Lung microvascular endothelial cell (primary cell): ENCODE measurements at regions not wholly inside any gene's neighbourhood (a gene's known extent, or its start where the extent isn't known, plus 50 kb on each side); places are given as distances from the start of the nearest gene placed in this dataset.
"Not testable (repeated sequence)": the region's sequence is repeated elsewhere in the genome, so short reads cannot be mapped to it uniquely, and the experiment has no call there.

Source experiments
- DNase-seq, 2 donors: peaks; one replicate each; pipeline versions ENCODE4 v3.0.0 to v3.0.0-alpha.2; 2010; ENCODE audit warnings: low read depth in 2 of 2

DNA sequence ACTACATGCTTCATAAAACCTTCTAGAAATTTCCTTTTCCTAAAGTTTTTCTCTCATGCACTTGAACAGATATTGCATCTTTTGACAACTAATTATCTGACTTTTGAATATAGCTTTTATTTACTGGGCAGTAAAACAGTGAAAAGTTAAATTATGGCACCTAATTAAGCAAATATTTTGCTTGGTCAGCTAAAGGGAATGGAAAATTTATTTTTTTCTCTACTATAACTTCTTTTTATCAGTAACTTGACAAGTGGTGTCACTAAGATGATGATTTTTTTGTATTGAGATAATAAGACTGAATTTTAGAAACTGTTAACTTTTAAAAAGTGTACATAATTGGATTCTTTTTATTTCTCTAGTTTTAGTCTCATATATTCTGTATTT is 351.6 kb downstream of the PIK3C3 start:
- DNase-seq = no peak

DNA sequence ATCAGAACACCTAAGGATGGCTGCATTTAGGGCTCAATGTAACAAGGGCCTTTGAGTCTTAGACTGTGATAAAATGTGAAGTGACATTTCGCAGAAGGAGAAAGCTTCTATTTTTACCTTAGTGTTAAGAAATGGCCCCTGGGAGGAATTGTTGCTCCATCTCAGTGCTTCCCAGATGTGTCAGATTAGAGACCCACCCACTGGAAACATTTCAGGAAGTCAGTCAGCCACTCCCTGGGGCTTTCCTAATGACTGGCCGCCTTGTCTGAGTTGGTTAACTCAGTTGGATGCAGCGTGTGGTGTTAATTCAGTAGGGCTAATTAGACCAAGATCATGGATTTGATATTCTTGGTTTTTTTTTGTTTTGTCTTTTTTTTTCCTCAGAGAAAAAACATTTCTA is 355.9 kb downstream of the PIK3C3 start:
- DNase-seq = no peak

DNA sequence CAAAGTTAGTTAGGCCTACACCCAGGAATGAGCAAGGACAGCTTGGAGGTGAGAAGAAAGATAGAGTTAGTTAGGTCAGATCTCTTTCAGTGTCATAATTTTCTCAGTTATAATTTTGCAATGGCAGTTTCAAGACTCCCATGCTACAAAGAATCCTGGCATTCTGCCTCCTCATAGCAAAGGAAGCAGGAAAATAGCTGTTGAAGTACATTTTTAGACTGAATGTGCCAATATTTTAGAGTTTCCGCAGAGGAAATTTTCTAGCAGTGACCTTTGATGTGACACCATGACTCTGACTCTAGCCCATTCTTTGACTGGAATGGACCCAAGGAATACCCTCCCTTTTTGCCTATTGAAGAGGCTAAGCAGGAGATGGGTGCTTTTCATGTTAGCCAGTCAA is 371.7 kb downstream of the PIK3C3 start:
- DNase-seq = peak in 1 of 2 donors; percentile 35

DNA sequence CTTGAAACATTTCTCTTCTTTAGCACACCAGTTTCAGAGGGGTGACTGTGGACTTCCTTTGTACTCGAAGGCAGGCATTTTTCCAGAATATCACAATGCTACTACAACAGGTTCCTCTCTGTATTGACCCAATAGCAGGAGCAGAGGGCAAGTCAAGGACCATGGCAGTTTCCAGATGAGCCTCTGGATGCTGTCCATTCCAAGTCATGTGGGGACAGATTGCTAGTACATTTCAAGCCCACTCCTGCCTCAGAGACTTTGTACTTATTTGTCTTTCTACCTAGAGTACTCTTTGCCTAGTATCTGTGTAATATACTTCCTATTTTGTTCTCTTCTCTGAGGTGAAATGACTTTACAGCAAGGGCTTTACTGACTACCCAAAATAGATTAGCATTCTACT is 373.9 kb downstream of the PIK3C3 start:
- DNase-seq = no peak

DNA sequence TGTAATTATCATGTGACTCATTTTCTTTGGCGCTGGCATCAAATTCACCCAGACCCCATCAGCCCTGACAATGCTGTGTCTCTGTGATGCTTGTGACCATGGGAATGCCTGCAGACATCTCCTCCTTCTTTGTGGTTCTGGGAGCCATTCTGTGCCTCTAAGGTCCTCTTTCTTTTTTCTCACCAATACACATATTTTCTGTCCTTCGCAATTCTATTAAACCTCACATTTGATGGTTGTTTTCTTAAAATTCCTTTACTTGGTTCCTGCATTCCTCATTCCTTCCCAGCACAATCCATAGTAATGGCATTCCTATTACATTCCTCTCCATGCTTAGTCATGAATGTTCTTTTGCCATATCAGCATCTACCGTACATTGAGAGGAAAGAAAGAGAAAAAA is 375.3 kb downstream of the PIK3C3 start:
- no peak for DNase-seq

DNA sequence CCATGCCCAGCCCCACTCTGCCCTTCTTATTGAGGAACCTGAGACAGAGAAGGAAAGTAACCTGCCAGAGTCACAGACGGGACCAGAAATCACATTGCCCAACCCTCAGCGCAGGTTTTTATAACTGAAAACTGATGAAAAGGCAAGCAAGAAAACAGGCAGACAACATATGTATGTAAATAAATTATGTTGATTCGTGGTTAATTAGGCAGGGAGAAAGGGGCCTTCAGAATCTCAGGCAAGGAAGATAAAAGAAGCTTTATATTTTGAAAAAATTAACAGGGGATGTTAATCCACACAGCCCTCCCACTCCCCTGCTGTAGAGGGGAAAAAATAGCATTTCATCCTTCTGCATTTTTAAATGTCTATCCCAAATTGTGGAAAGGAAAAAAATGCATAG is 378.5 kb downstream of the PIK3C3 start:
- no peak for DNase-seq

DNA sequence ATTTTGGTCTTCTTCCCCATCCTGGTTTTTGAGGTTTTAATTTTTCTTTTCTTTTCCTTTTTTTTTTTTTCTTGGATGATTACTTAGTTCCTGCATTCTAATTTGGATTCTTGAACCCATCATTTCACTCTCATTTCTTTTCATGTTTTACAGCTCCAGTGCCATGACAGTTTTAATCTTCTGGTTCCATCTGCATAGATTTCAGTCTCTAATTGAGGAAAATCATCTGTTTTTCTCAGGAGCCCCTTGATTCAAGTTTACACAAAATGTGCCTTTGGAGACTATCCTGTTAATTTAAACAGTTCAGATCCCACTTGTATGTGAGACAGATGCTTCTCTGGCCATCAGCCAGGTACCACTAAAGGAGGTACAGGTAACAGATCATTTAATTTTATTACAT is 379.9 kb downstream of the PIK3C3 start:
- no peak for DNase-seq

DNA sequence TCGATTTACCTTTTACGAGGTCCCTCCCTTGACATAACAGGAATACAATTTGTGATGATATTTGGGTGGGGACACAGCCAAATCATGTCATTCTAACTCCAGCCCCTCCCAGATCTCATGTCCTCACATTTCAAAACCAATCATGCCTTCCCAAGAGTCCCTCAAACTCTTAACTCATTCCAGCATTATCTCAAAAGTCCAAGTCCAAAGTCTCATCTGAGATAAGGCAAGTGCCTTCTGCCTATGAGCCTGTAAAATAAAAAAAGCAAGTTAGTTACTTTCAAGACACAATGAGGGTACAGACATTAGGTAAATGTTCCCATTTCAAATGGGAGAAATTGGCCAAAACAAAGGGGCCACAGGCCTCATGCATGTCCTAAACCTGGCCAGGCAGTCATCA is 381.1 kb downstream of the PIK3C3 start:
- DNase-seq = no peak

DNA sequence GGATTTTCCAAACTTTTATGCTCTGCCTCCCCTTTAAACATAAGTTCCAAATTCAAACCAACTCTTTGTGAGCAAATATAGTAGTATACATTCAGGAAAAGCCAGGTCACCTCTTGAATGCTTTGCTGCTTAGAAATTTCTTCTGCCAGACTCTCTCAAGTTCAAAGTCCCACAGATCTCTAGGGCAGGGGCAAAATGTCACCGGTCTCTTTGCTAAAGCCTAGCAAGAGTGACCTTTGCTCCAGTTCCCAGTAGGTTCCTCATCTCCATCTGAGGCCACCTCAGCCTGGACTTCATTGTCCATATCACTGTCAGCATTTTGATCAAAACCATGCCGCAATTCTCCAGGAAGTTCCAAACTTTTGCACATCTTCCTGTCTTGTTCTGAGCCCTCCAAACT is 382.3 kb downstream of the PIK3C3 start:
- not testable (repeated sequence) for DNase-seq

DNA sequence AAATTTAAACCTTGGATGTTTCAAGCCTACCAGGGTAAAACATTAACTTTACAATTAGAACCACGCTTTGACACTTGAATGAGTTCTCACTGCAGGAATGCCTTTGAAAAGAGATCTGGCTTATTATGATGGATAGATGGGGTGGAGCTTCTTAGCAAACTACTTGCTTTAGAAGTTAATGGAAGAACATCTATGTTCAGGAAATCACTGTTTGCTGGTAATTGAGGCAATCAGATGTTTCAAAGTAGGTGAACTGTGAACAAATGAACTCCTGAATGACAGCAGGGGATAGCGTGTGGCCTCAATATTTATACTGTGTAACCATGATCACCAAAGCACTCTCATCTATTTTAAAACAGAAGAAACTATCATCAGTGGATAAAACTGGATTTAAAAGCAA is 383.6 kb downstream of the PIK3C3 start:
- DNase-seq = no peak

DNA sequence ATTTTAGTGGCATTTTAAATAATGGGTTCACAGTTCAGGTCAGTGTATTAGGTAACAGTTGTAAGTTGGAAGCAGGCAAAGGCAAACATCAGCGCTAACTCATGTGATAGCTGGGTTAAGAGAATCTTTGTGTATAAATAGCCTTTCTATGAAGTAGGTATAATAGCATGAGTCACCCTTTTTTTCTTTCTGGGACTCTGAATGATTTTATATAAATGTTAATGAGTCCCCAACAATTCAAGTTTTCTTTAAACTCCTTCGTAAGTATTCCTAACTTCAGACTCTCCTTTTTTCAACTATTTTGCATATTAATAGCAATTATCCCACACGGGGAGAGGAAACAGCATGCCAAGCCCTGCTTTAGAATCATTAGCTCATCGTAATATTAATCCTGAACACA is 384.3 kb downstream of the PIK3C3 start:
- no peak for DNase-seq

DNA sequence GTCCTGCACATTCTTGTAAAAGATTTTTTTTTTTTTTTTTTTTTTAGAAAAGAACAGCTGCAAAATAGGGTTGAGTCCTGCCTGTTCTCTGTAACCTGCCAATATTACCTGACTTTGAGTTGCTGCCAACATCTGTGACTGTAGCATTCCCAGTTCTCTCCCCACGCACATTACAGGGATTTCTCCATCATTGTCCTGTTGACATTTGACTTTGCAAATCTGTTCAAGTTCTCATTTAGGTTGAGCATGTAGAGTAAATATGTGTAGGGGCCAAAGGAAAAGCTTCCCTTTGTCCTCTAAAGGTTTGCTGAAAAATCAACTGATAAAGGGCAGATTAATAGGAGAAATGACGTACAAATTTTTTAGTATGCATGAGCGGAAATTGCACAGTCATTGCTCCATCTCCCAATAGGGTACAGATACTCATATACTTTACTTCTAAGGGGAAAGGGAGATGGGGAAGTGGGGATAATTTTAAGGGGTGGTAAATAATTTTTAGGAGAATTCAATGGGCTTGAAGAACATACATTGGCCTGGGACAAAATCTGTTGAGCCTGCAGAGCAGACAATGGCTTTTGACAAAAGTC is 385.5 kb downstream of the PIK3C3 start:
- DNase-seq = no peak

DNA sequence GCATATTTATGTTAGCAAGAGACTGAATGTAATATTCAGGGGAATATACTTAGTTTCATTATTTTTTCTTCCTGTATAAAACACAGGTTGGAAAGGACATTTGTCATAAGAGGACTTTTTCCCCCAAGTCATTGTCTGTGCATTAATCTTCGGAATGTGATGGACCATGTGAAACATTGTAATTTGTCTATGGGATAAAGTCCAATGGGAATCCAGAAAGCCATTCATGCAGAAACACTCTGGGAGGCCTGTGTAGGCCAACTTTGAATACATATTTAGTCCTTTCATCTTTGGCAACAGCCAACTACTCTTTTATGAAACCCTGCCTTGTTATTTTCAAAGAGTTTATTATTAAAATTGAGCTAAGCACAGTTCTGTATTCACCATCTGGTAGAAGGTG is 386.4 kb downstream of the PIK3C3 start:
- no peak for DNase-seq

DNA sequence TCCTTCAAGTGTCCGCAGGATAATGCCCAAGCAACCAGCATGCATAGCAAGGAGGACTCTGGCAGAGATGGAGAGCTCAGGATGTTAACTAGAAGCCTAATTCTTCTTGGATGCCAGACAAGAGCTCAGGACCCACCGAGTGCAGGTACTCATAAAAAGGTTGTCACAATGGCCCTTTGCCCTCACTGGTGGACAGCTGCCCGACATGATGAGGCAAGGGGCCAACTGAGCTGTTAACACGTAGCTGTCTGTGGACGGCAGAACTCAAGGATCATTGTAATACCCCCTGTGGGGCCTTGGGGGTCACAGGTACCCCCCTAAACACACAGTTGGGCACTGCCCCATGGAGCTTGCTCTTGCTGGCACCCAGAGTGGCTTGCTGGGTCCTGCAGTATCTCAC is 393.7 kb downstream of the PIK3C3 start:
- no peak for DNase-seq

DNA sequence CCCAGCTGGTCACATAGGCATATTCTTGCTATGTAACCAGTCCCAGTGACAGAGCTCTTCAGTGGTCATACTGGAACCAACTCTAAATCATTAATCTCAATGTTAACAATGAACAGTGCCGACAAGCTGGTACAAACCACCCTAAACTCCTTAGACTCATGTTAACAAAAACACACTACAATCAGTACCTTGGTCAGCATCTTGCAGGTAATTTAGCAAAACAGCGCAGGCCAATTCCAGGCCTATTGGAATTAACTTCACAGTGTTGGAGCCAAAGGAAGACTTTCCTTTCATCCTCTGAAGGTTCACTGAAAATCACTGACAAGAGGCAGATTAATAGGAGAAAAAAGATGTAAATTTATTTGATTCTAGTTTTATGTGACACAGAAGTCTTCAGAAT is 396.4 kb downstream of the PIK3C3 start:
- DNase-seq = no peak

DNA sequence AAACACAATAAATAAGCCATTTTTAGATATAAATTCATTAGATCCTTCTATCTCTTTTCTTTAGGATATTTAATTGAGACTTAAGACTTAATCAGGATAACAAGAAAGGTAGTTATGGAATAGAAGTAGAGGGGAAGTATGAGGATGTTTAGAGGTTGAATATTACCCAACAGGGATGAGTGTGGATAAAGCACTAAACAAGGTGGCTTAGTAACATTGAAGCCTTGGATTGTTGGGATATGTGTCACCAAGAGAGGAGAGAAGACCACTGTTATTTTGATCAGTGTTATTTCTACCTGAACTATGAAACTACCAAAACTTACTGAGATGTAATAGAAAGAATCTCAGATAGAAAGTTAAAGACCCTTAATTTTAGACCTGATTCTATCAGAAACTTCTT is 405.7 kb downstream of the PIK3C3 start:
- DNase-seq = no peak

DNA sequence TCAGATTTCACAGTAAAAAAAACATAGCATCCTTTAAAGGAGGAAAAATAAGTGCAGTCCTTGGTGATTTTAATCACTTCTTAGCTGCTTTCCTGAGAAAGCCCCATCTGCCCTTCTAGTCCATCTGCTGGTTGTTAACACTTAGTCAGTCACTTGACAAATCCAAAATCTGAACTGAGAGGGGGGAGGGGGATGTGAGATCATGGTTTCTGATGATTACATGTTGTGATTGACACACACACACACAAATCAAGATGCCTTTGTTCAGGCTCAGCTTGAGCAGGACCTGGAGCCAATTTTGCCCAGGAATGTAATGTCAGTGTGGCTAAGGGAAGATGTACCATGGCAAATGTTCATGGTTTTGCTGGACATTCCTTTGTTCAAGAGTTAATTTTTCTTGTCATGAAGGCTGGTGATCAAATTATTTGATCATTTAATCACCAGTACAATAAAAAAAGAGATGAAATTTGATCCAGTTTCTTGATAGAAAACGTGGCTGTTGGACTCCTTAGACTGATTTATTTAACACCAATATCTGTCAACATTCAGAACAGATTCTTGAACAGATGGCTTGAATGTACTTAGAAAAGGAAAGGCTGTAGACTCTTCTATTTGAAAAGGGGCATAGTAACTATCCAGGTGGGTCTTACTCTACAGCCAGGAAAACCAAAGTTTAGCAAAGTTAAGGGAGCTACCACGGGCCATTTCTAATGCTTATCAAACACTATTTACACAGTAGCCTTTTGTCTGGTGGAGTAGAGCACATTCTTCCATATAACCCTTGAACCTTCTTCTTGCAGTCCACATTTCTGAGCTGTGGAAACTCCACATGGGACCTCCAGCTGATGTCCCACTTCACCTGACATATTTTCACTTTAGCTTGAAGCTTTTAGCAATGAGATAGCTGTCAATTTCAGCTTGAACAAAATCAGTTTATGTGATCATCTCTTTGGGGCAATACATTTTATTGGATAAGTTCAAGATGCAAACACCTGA is 408.7 kb downstream of the PIK3C3 start:
- no peak for DNase-seq

DNA sequence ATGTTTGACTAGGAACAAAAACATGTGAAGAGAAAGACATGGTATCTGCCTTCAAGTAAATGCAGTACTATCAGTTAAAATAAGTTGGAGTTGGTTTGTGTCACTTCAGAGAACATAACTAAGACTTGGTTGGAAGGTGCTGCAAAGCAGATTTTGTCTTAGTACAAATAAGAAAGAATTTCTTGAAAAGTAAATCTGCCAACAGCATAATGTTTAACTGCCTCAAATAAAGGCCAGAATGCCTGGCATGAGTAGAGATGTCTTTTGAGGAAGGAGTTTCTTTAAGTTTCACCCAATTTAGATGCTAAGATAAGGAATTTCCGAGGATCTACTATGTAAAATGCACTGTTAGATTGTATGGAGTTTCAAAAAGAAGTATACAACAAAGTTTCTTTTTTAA is 409.7 kb downstream of the PIK3C3 start:
- no peak for DNase-seq

DNA sequence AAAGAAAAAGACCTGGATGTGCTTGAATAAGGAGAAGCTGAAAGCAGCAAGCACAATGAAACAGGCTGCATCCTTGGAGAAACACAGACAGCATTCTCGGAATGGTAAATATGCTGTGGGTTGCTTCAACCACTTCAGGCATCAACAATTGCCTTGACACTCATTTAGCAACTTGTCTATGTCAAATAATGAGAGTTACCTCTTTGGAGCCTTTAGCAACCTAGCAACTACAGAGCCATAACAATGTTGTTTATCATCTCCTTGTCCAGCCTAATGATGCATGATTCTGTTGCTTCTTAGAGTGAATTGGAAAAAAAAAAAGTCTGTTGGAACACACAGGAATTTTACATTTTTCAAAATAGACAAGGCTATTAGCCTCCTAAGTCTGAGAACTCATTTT is 410.6 kb downstream of the PIK3C3 start:
- no peak for DNase-seq

DNA sequence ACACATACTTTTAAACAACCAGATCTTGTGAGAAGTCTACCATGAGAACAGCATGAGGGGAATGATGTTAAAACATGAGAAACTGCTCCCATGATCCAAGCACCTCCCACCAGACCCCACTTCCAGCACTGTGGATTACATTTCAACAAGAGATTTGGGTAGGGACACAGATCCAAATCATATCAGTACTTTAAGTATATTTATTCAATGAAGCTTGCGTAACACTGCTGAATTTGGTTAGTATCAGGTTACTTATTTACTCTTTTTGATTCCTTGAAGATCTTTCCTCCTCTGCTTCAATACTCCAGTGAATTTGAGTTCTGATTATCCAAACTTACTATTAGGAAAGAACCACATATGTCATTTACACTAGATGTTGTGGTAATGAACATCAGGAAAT is 418.6 kb downstream of the PIK3C3 start:
- no peak for DNase-seq

DNA sequence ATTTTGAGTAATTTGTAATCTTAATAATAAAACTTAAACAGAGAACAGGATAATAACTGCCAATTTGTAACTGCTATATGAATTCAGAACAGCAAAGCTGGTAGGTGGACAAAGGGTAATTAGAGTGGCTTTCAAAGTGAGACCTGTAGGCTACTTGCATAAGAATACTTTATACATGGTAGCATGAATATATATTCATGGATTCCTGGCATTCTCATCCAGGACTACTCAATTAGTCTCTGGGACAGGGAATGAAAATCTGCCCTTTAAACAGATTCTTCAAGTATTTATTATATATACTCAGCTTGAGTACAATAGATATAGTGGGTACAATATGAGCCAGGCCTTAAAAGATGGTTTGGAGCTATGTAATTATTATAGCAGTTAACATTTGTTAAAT is 419.9 kb downstream of the PIK3C3 start:
- DNase-seq = no peak

DNA sequence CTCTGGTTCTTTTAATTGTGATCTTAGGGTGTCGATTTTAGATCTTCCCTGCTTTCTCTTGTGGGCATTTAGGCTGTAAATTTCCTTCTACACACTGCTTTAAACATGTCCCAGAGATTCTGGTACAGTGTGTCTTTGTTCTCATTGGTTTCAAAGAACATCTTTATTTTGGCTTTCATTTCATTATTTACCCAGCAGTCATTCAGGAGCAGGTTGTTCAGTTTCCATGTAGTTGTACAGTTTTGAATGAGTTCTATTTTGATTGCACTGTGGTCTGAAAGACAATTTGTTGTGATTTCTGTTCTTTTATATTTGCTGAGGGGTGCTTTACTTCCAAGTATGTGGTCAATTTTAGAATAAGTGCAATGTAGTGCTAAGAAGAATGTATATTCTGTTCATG is 423.8 kb downstream of the PIK3C3 start:
- DNase-seq = not testable (repeated sequence)

DNA sequence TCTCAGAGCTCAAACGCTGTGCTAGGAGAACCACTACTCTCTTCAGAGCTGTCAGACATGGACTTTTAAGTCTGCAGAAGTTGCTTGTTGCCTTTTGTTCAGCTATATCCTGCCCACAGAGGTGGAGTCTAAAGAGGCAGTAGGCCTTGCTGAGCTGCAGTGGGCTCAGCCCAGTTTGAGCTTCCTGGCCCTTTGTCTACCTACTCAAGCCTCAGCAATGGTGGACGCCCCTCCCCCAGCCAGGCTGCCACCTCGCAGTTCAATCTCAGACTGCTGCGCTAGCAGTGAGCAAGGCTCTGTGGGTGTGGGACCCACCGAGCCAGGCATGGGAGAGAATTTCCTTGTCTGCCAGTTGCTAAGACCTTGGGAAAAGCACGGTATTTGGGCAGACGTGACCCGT is 426.2 kb downstream of the PIK3C3 start:
- DNase-seq = not testable (repeated sequence)
